Neural cell (in vitro differentiated cells): ENCODE measurements at regions not wholly inside any gene's neighbourhood (a gene's known extent, or its start where the extent isn't known, plus 50 kb on each side); places are given as distances from the start of the nearest gene placed in this dataset.
"Not testable (repeated sequence)": the region's sequence is repeated elsewhere in the genome, so short reads cannot be mapped to it uniquely, and the experiment has no call there.

Experiments used
- H2AFZ ChIP-seq: fragments of 200-600, 300-800 bp; sonication (generic), shearing (Covaris generic); 2 replicates; pipeline ENCODE4 v1.6.0; 2014; ENCODE audit warnings: low read depth, mild to moderate bottlenecking, antibody characterized with exemption, low read length, moderate library complexity
- H3F3A ChIP-seq: fragments of 200-600 bp; shearing (Covaris generic); 2 replicates; pipeline ENCODE4 v1.6.1; 2016; ENCODE audit warnings: mild to moderate bottlenecking, moderate library complexity, mixed read lengths, antibody characterized with exemption, low read length; ENCODE audit not compliant: insufficient read depth, poor library complexity, severe bottlenecking
- H3K27ac ChIP-seq: fragments of 200-600, 300-800 bp; sonication (generic), shearing (Covaris generic); 2 replicates; pipeline ENCODE4 v1.5.1; 2014; ENCODE audit warnings: mild to moderate bottlenecking, low read length, moderate library complexity
- H3K27me3 ChIP-seq: fragments of 300-800, 200-600 bp; sonication (generic), shearing (Covaris generic); 2 replicates; pipeline ENCODE4 v1.6.0; 2014; ENCODE audit warnings: mild to moderate bottlenecking, low read depth, low read length, moderate library complexity; ENCODE audit not compliant: insufficient read depth
- H3K36me3 ChIP-seq: fragments of 300-800, 200-600 bp; sonication (generic), shearing (Covaris generic); 2 replicates; pipeline ENCODE4 v1.5.1; 2014; ENCODE audit warnings: mild to moderate bottlenecking, antibody characterized with exemption, low read length, moderate library complexity; ENCODE audit not compliant: insufficient read depth
- H3K4me2 ChIP-seq: fragments of 300-800, 200-600 bp; sonication (generic), shearing (Covaris generic); 2 replicates; pipeline ENCODE4 v1.6.0; 2014; ENCODE audit warnings: mild to moderate bottlenecking, low read length
- H3K4me3 ChIP-seq: fragments of 300-800, 200-600 bp; sonication (generic), shearing (Covaris generic); 2 replicates; pipeline ENCODE4 v1.5.1; 2014; ENCODE audit warnings: mild to moderate bottlenecking, low read length, moderate library complexity
- H3K79me2 ChIP-seq: fragments of 200-600 bp; shearing (Covaris generic); replicated peaks from 2 replicates; pipeline ENCODE4 v1.6.0; 2014; ENCODE audit warnings: mild to moderate bottlenecking, low read length, moderate library complexity; ENCODE audit not compliant: insufficient read depth
- H3K9ac ChIP-seq: fragments of 300-800, 200-600 bp; sonication (generic), shearing (Covaris generic); 2 replicates; pipeline ENCODE4 v1.6.1; 2016; ENCODE audit warnings: mild to moderate bottlenecking, low read length, mixed read lengths
- H3K9me2 ChIP-seq: fragments of 200-600 bp; shearing (Covaris generic); 2 replicates; pipeline ENCODE4 v1.6.1; 2016; ENCODE audit warnings: mild to moderate bottlenecking, low read length, mixed read lengths; ENCODE audit not compliant: insufficient read depth
- H3K9me3 ChIP-seq: fragments of 200-600, 300-800 bp; sonication (generic), shearing (Covaris generic); 2 replicates; pipeline ENCODE4 v1.6.1; 2016; ENCODE audit warnings: mild to moderate bottlenecking, mixed run types, low read length, moderate library complexity, mixed read lengths
- H4K20me1 ChIP-seq: fragments of 200-600 bp; shearing (Covaris generic); 2 replicates; pipeline ENCODE4 v1.6.1; 2016; ENCODE audit warnings: mild to moderate bottlenecking, mixed run types; ENCODE audit not compliant: insufficient read depth
- MXI1 ChIP-seq: fragments of 450-650 bp; conservative IDR thresholded peaks from 2 replicates; pipeline ENCODE4 v1.6.1; 2014; ENCODE audit warnings: antibody characterized with exemption, mild to moderate bottlenecking; ENCODE audit not compliant: poor library complexity, severe bottlenecking
- TF ChIP-seq, protein P1 (sequence below): IDR thresholded peaks from 2 replicates; pipeline ENCODE4 v1.6.1; 2012; ENCODE audit warnings: borderline replicate concordance
- TF ChIP-seq, protein P2 (sequence below): fragments of 450-650 bp; IDR thresholded peaks from 2 replicates; pipeline ENCODE4 v1.5.1; 2014; ENCODE audit warnings: antibody characterized with exemption, mild to moderate bottlenecking, moderate library complexity; ENCODE audit not compliant: poor library complexity, severe bottlenecking

DNA sequence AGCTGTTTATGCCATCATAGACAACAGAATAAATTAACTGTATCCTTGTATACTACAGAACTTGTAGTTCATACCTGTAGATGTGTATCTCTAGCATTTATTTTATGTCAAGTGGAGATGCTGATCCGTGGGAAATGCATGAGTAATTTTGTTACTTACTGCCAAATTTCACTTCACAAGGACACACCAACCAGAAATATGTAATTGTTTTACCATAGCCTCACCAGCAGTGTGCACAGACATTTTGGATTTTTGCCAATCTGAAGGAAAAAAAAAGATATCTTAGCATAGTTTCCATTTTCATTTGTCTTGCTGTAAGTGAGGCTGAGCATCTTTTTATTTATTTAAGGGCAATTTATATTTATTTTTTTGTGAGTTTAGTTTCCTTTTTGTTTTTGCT is 265.1 kb upstream of the OSR1 start:
- Histone ChIP-seq H3K9ac (no peak overlapping the region), H4K20me1 (no peaks in the 10 kb centered on the region), H3F3A (no peaks in the 10 kb centered on the region), H3K27ac (no peak overlapping the region), H3K79me2 (no peaks in the 10 kb centered on the region), H3K9me3 (peaks cover 6% of the 10 kb centered on the region), H3K4me3 (no peak overlapping the region), H2AFZ (no peak overlapping the region), H3K9me2 (no peaks in the 10 kb centered on the region), H3K4me2 (no peak overlapping the region), H3K36me3 (no peaks in the 10 kb centered on the region), H3K27me3 (no peaks in the 10 kb centered on the region)
- TF ChIP-seq, protein P1, sequence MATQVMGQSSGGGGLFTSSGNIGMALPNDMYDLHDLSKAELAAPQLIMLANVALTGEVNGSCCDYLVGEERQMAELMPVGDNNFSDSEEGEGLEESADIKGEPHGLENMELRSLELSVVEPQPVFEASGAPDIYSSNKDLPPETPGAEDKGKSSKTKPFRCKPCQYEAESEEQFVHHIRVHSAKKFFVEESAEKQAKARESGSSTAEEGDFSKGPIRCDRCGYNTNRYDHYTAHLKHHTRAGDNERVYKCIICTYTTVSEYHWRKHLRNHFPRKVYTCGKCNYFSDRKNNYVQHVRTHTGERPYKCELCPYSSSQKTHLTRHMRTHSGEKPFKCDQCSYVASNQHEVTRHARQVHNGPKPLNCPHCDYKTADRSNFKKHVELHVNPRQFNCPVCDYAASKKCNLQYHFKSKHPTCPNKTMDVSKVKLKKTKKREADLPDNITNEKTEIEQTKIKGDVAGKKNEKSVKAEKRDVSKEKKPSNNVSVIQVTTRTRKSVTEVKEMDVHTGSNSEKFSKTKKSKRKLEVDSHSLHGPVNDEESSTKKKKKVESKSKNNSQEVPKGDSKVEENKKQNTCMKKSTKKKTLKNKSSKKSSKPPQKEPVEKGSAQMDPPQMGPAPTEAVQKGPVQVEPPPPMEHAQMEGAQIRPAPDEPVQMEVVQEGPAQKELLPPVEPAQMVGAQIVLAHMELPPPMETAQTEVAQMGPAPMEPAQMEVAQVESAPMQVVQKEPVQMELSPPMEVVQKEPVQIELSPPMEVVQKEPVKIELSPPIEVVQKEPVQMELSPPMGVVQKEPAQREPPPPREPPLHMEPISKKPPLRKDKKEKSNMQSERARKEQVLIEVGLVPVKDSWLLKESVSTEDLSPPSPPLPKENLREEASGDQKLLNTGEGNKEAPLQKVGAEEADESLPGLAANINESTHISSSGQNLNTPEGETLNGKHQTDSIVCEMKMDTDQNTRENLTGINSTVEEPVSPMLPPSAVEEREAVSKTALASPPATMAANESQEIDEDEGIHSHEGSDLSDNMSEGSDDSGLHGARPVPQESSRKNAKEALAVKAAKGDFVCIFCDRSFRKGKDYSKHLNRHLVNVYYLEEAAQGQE = no peak
- TF ChIP-seq, protein P2, sequence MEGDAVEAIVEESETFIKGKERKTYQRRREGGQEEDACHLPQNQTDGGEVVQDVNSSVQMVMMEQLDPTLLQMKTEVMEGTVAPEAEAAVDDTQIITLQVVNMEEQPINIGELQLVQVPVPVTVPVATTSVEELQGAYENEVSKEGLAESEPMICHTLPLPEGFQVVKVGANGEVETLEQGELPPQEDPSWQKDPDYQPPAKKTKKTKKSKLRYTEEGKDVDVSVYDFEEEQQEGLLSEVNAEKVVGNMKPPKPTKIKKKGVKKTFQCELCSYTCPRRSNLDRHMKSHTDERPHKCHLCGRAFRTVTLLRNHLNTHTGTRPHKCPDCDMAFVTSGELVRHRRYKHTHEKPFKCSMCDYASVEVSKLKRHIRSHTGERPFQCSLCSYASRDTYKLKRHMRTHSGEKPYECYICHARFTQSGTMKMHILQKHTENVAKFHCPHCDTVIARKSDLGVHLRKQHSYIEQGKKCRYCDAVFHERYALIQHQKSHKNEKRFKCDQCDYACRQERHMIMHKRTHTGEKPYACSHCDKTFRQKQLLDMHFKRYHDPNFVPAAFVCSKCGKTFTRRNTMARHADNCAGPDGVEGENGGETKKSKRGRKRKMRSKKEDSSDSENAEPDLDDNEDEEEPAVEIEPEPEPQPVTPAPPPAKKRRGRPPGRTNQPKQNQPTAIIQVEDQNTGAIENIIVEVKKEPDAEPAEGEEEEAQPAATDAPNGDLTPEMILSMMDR = no peak
- TF ChIP-seq MXI1 = no peak

DNA sequence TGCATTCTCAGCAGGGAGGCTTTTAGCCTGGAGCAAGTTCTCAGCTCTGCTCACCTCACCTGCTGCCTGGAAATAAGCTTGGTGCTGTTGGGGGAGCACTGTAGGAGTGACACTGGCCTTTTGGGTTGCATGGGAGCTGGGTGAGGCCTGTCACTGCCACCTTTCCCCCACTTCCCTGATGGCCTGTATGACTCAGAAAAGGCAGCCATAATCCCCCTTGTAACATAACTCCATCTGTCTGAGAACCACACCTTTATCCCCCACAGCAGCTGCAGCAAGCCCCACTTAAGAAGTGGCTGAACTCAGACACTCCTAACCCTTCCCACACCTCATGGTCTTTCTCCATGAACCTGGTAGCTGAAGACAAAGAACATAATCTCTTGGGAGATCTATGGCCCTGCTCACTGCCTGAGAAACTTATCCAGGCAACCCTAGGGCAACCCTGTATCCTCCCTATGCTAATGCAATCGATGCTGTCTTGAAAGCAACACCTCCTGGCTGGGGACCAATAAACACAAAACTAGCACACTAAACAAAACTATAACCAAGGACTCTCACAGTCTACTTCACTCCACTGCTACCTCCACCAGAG is 258.9 kb upstream of the OSR1 start:
- peaks cover 4% of the 10 kb centered on the region for H3K9me3 ChIP-seq
- no peaks in the 10 kb centered on the region for H3F3A ChIP-seq
- H4K20me1 ChIP-seq = no peaks in the 10 kb centered on the region
- H3K4me3 ChIP-seq = no peak overlapping the region
- no peak overlapping the region for H2AFZ ChIP-seq
- TF ChIP-seq, protein P1 = no peak
- TF ChIP-seq, protein P2 = no peak
- no peak for TF ChIP-seq MXI1
- H3K9ac ChIP-seq = no peak overlapping the region
- no peaks in the 10 kb centered on the region for H3K79me2 ChIP-seq
- no peaks in the 10 kb centered on the region for H3K36me3 ChIP-seq
- no peaks in the 10 kb centered on the region for H3K9me2 ChIP-seq
- no peaks in the 10 kb centered on the region for H3K27me3 ChIP-seq
- no peak overlapping the region for H3K4me2 ChIP-seq
- H3K27ac ChIP-seq = no peak overlapping the region

DNA sequence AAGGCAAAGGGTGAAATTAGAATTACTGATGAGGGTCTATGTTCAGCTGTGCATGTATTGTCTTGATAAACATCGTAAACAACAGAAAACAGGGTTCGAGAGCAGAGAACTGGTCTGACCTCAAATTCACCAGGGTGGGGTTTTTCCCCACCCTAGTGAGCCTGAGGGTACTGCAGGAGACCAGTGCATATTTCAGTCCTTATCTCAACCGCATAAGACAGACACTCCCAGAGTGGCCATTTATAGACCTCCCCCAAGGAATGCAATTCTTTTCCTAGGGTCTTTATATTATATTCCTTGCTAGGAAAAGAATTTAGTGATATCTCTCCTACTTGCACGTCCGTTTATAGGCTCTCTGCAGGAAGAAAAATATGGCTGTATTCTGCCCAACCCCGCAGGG is 257.0 kb upstream of the OSR1 start:
- H3K4me2 ChIP-seq, H4K20me1 ChIP-seq, H3K27ac ChIP-seq, H3K9me2 ChIP-seq, H3K27me3 ChIP-seq, H3K4me3 ChIP-seq, H3K9ac ChIP-seq, H2AFZ ChIP-seq, H3K36me3 ChIP-seq, H3K79me2 ChIP-seq, H3F3A ChIP-seq, H3K9me3 ChIP-seq: not testable (repeated sequence)
